Endothelial cell (in vitro differentiated cells): ENCODE measurements at regions not wholly inside any gene's neighbourhood (a gene's known extent, or its start where the extent isn't known, plus 50 kb on each side); places are given as distances from the start of the nearest gene placed in this dataset.

Source experiments
- DNase-seq: peaks from one replicate; pipeline ENCODE4 v3.0.0; 2021; ENCODE audit warnings: low spot score
- H3K27ac Mint-ChIP-seq: one replicate; pipeline ENCODE4 v1.8.0; 2021; ENCODE audit warnings: mixed read lengths, inconsistent platforms; ENCODE audit not compliant: unreplicated experiment
- H3K27me3 Mint-ChIP-seq: one replicate; pipeline ENCODE4 v1.8.0; 2021; ENCODE audit warnings: mild to moderate bottlenecking, moderate library complexity, mixed read lengths, inconsistent platforms; ENCODE audit not compliant: unreplicated experiment
- H3K36me3 Mint-ChIP-seq: one replicate; pipeline ENCODE4 v1.8.0; 2021; ENCODE audit warnings: mild to moderate bottlenecking, low read depth, mixed read lengths, inconsistent platforms; ENCODE audit not compliant: unreplicated experiment
- H3K4me1 Mint-ChIP-seq: one replicate; pipeline ENCODE4 v1.8.0; 2021; ENCODE audit warnings: mild to moderate bottlenecking, mixed read lengths, inconsistent platforms; ENCODE audit not compliant: unreplicated experiment
- H3K4me3 Mint-ChIP-seq: one replicate; pipeline ENCODE4 v1.8.0; 2021; ENCODE audit warnings: mild to moderate bottlenecking, mixed read lengths, inconsistent platforms; ENCODE audit not compliant: unreplicated experiment
- H3K9me3 Mint-ChIP-seq: one replicate; pipeline ENCODE4 v1.8.0; 2021; ENCODE audit warnings: mixed read lengths, inconsistent platforms; ENCODE audit not compliant: unreplicated experiment
- CTCF ChIP-seq: fragments of 200-600 bp; sonication (generic); IDR thresholded peaks from one replicate; pipeline ENCODE4 v1.5.0; 2021; ENCODE audit warnings: antibody characterized with exemption; ENCODE audit not compliant: unreplicated experiment

- TF ChIP-seq CTCF, result no peak
- no peak for DNase-seq
- peaks cover 19% of the 10 kb centered on the region for H3K4me1 Mint-ChIP-seq
- no peaks in the 10 kb centered on the region for H3K9me3 Mint-ChIP-seq
- no peaks in the 10 kb centered on the region for H3K36me3 Mint-ChIP-seq
- H3K27me3 Mint-ChIP-seq, result no peaks in the 10 kb centered on the region
- H3K4me3 Mint-ChIP-seq, result no peak overlapping the region
- H3K27ac Mint-ChIP-seq, result no peak overlapping the region
Observed at GRCh38 chr13:76386321-76386720, 499.9 kb downstream of the KCTD12 start.

- peaks cover 19% of the 10 kb centered on the region for H3K4me1 Mint-ChIP-seq
- no peaks in the 10 kb centered on the region for H3K27me3 Mint-ChIP-seq
- no peak overlapping the region for H3K27ac Mint-ChIP-seq
- DNase-seq, result no peak
- H3K36me3 Mint-ChIP-seq, result no peaks in the 10 kb centered on the region
- TF ChIP-seq CTCF, result no peak
- H3K4me3 Mint-ChIP-seq, result no peak overlapping the region
- H3K9me3 Mint-ChIP-seq, result no peaks in the 10 kb centered on the region
Observed at GRCh38 chr13:76385586-76385985, 500.6 kb downstream of the KCTD12 start.

- no peak for TF ChIP-seq CTCF
- Mint-ChIP-seq H3K27ac (no peak overlapping the region), H3K9me3 (no peaks in the 10 kb centered on the region), H3K4me3 (no peak overlapping the region), H3K36me3 (no peaks in the 10 kb centered on the region), H3K27me3 (no peaks in the 10 kb centered on the region), H3K4me1 (peaks cover 12% of the 10 kb centered on the region)
- DNase-seq, result no peak
Observed at GRCh38 chr13:76383676-76384461, 502.3 kb downstream of the KCTD12 start.

- no peak for TF ChIP-seq CTCF
- Mint-ChIP-seq H3K4me3 (no peak overlapping the region), H3K4me1 (peaks cover 5% of the 10 kb centered on the region), H3K27ac (no peak overlapping the region), H3K9me3 (no peaks in the 10 kb centered on the region), H3K27me3 (no peaks in the 10 kb centered on the region), H3K36me3 (no peaks in the 10 kb centered on the region)
- no peak for DNase-seq
Observed at GRCh38 chr13:76380446-76381065, 505.6 kb downstream of the KCTD12 start.
